Endothelial cell of umbilical vein (primary cell): ENCODE measurements at regions not wholly inside any gene's neighbourhood (a gene's known extent, or its start where the extent isn't known, plus 50 kb on each side); places are given as distances from the start of the nearest gene placed in this dataset.

ENCODE experiments used
- BruUV-seq: library from RNA; stranded (reverse); fragments of 400-500 nt; replicated peaks from 2 replicates; lab custom pipeline; 2021; lab: Mats Ljungman, UMichigan
- CTCF ChIA-PET: fragments of 300-600, 350-600 bp; sonication (Branson Sonifier 250); formaldehyde crosslinking; loops from one replicate; lab custom pipeline; 2021; ENCODE audit warnings: antibody characterized with exemption, inconsistent platforms; lab: Charles Lee
- POLR2A ChIA-PET: fragments of 300-600, 350-600 bp; sonication (Branson Sonifier 250); formaldehyde crosslinking; loops from one replicate; lab custom pipeline; 2021; ENCODE audit warnings: antibody characterized with exemption, inconsistent platforms; lab: Charles Lee
- DNase-seq: peaks from one replicate; pipeline ENCODE4 v3.0.0-alpha.2; 2011; ENCODE audit warnings: low read depth, low spot score
- FAIRE-seq: peaks from 2 replicates; lab custom pipeline; 2011; peaks lifted over from hg19 to GRCh38; lab: Jason Lieb, UNC
- H2AFZ ChIP-seq: 2 replicates; pipeline ENCODE4 v1.6.0; 2012; ENCODE audit warnings: low read depth, low read length, control low read depth, inconsistent platforms
- H3K27ac ChIP-seq: 2 replicates; pipeline ENCODE4 v1.5.1; 2011; ENCODE audit warnings: low read depth, mild to moderate bottlenecking, control low read depth, low read length, moderate library complexity; ENCODE audit not compliant: insufficient read depth
- H3K27me3 ChIP-seq, 2 experiments: 2 replicates each; pipeline versions ENCODE4 v1.6.0 to v1.6.1; 2011; ENCODE audit warnings: low read length in 2 of 2, mixed read lengths in 1 of 2; ENCODE audit not compliant: control insufficient read depth in 2 of 2, insufficient read depth in 2 of 2
- H3K36me3 ChIP-seq, 2 experiments: 2 replicates in 1 of 2; 3 replicates in 1 of 2; pipeline ENCODE4 v1.5.1; 2011; ENCODE audit warnings: low read length in 2 of 2, mild to moderate bottlenecking in 1 of 2, moderate library complexity in 1 of 2; ENCODE audit not compliant: control insufficient read depth in 2 of 2, insufficient read depth in 2 of 2; ENCODE audit errors: extremely low read depth in 1 of 2
- H3K4me1 ChIP-seq: 3 replicates; pipeline ENCODE4 v1.5.1; 2011; ENCODE audit warnings: mild to moderate bottlenecking, low read length; ENCODE audit not compliant: control insufficient read depth, insufficient read depth; ENCODE audit errors: extremely low read depth
- H3K4me2 ChIP-seq: 2 replicates; pipeline ENCODE4 v1.6.1; 2011; ENCODE audit warnings: low read length, control low read depth, mixed read lengths; ENCODE audit not compliant: insufficient read depth
- H3K4me3 ChIP-seq, 3 experiments: fragments of 200-600 bp in 1 of 3; sonication (generic), shearing (Covaris generic) in 1 of 3; replicated peaks in 1 of 3; 2 replicates each; pipeline ENCODE4 v1.5.1; 2011 to 2016; ENCODE audit warnings: control low read depth in 3 of 3, low read length in 3 of 3, mild to moderate bottlenecking in 2 of 3, inconsistent platforms in 1 of 3, low read depth in 1 of 3, moderate library complexity in 1 of 3; ENCODE audit not compliant: insufficient read depth in 1 of 3
- H3K79me2 ChIP-seq: 2 replicates; pipeline ENCODE4 v1.6.0; 2012; ENCODE audit warnings: low read length, inconsistent platforms; ENCODE audit not compliant: control insufficient read depth, insufficient read depth
- H3K9ac ChIP-seq: replicated peaks from 2 replicates; pipeline ENCODE3; 2011; ENCODE audit warnings: low read length, control low read depth; ENCODE audit not compliant: insufficient read depth; ENCODE audit errors: extremely low read depth
- H3K9me1 ChIP-seq: replicated peaks from 3 replicates; pipeline ENCODE4 v1.6.0; 2011; ENCODE audit warnings: mild to moderate bottlenecking, low read length; ENCODE audit not compliant: control insufficient read depth, insufficient read depth; ENCODE audit errors: extremely low read depth
- H3K9me3 ChIP-seq: replicated peaks from 2 replicates; pipeline ENCODE4 v1.5.1; 2012; ENCODE audit warnings: low read length, inconsistent platforms; ENCODE audit not compliant: control insufficient read depth, insufficient read depth
- H4K20me1 ChIP-seq: replicated peaks from 2 replicates; pipeline ENCODE3; 2011; ENCODE audit warnings: mild to moderate bottlenecking, low read length; ENCODE audit not compliant: control insufficient read depth, insufficient read depth; ENCODE audit errors: extremely low read depth
- EZH2 ChIP-seq: IDR thresholded peaks from 2 replicates; pipeline ENCODE4 v1.6.1; 2012; ENCODE audit warnings: borderline replicate concordance, low read depth, mild to moderate bottlenecking, moderate library complexity, low read length, inconsistent platforms; ENCODE audit not compliant: severe bottlenecking
- FOS ChIP-seq: IDR thresholded peaks from 2 replicates; pipeline ENCODE4 v1.6.1; 2011; ENCODE audit warnings: mild to moderate bottlenecking, low read length, moderate library complexity, borderline replicate concordance; ENCODE audit not compliant: insufficient read depth
- GATA2 ChIP-seq: IDR thresholded peaks from 2 replicates; pipeline ENCODE4 v1.7.0; 2011; ENCODE audit warnings: low read depth, mild to moderate bottlenecking, moderate library complexity, mixed read lengths, low read length; ENCODE audit not compliant: insufficient read length, insufficient read depth
- JUN ChIP-seq: IDR thresholded peaks from 2 replicates; pipeline ENCODE4 v1.6.1; 2011; ENCODE audit warnings: borderline replicate concordance, low read depth; ENCODE audit not compliant: insufficient read length, insufficient read depth
- MYC ChIP-seq: IDR thresholded peaks from one replicate; pipeline ENCODE4 v1.6.1; 2011; ENCODE audit warnings: mild to moderate bottlenecking, low read depth, low read length
- POLR2A ChIP-seq: IDR thresholded peaks from 2 replicates; pipeline ENCODE4 v1.6.1; 2012; ENCODE audit warnings: low read depth, mild to moderate bottlenecking, control low read depth, low read length
- POLR2AphosphoS5 ChIP-seq: IDR thresholded peaks from 2 replicates; pipeline ENCODE4 v1.6.1; 2012; ENCODE audit warnings: low read depth, mild to moderate bottlenecking, control low read depth, low read length, moderate library complexity; ENCODE audit not compliant: insufficient read depth
- dilution Hi-C: fragments of 300-500 bp; cut with MboI; formaldehyde crosslinking; loops from one replicate; pipeline ENCODE4 v1.15.0; 2019; ENCODE audit warnings: low sequenced_read_pairs; ENCODE audit not compliant: extremely low pct_ligation_motif_present
- intact Hi-C: fragments of 100-400 bp; cut with micrococcal nuclease; formaldehyde crosslinking; loops from one replicate; pipeline ENCODE4 v1.10.0; 2022
- TF ChIP-seq, protein P1 (sequence below), 2 donors: IDR thresholded peaks; 1 replicate in 1 of 2; 2 replicates in 1 of 2; pipeline ENCODE4 v1.5.1; 2011; ENCODE audit warnings: low read length in 2 of 2, mild to moderate bottlenecking in 2 of 2, moderate library complexity in 2 of 2, control low read depth in 1 of 2, inconsistent platforms in 1 of 2, low read depth in 1 of 2; ENCODE audit not compliant: insufficient read depth in 1 of 2; ENCODE audit errors: extremely low read depth in 1 of 2
- TF ChIP-seq, protein P2 (sequence below): IDR thresholded peaks from 2 replicates; pipeline ENCODE4 v1.6.1; 2011; ENCODE audit not compliant: insufficient read depth, insufficient read length

GRCh38 chr11:92550871-92551270, 326.3 kb downstream of the FAT3 start:
- ChIA-PET POLR2A (no interaction called here), CTCF (no interaction called here)
- Histone ChIP-seq H3K79me2 (no peaks in the 10 kb centered on the region), H3K9me1 (no peaks in the 10 kb centered on the region), H3K4me2 (no peak overlapping the region), H4K20me1 (no peaks in the 10 kb centered on the region), H3K4me1 (no peaks in the 10 kb centered on the region), H3K4me3 (no peak overlapping the region), H3K36me3 (no peaks in the 10 kb centered on the region), H2AFZ (no peak overlapping the region), H3K9me3 (no peaks in the 10 kb centered on the region), H3K27me3 (no peaks in the 10 kb centered on the region), H3K27ac (no peak overlapping the region), H3K9ac (no peak overlapping the region)
- DNase-seq (no peak), FAIRE-seq (no peak)
- dilution Hi-C loops (no loop called here), intact Hi-C loops (no loop called here)
- TF ChIP-seq POLR2AphosphoS5 (no peak), FOS (no peak), GATA2 (no peak), MYC (no peak), JUN (no peak), EZH2 (no peak), POLR2A (no peak)
- TF ChIP-seq, protein P1, sequence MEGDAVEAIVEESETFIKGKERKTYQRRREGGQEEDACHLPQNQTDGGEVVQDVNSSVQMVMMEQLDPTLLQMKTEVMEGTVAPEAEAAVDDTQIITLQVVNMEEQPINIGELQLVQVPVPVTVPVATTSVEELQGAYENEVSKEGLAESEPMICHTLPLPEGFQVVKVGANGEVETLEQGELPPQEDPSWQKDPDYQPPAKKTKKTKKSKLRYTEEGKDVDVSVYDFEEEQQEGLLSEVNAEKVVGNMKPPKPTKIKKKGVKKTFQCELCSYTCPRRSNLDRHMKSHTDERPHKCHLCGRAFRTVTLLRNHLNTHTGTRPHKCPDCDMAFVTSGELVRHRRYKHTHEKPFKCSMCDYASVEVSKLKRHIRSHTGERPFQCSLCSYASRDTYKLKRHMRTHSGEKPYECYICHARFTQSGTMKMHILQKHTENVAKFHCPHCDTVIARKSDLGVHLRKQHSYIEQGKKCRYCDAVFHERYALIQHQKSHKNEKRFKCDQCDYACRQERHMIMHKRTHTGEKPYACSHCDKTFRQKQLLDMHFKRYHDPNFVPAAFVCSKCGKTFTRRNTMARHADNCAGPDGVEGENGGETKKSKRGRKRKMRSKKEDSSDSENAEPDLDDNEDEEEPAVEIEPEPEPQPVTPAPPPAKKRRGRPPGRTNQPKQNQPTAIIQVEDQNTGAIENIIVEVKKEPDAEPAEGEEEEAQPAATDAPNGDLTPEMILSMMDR (IDR thresholded peaks at IDR 0.05; ENCODE audit: extremely low read depth in 1 of 2, insufficient read depth in 1 of 2, low read depth in 1 of 2, low read length in 2 of 2) = no peak
- TF ChIP-seq, protein P2, sequence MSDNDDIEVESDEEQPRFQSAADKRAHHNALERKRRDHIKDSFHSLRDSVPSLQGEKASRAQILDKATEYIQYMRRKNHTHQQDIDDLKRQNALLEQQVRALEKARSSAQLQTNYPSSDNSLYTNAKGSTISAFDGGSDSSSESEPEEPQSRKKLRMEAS = no peak
- no TSS peak for BruUV-seq
